SK-N-SH treated with all-trans-retinoic acid at 6 μM for 48 hours (cell line): ENCODE measurements at regions not wholly inside any gene's neighbourhood (a gene's known extent, or its start where the extent isn't known, plus 50 kb on each side); places are given as distances from the start of the nearest gene placed in this dataset.

Experiments used
- ATAC-seq: fragments of 200-7000 bp; cut with Tn5 transposase; 3 replicates; pipeline ENCODE4 v1.9.1; 2020; ENCODE audit warnings: mild to moderate bottlenecking, moderate library complexity
- BACH2 ChIP-seq: fragments of 250-450 bp; sonication (Bioruptor Pico); IDR thresholded peaks from 2 replicates; pipeline ENCODE4 v1.9.0; 2021; ENCODE audit warnings: mild to moderate bottlenecking, borderline replicate concordance
- GLIS3 ChIP-seq: fragments of 250-450 bp; sonication (Bioruptor Pico); IDR thresholded peaks from 2 replicates; pipeline ENCODE4 v1.5.0; 2020; ENCODE audit warnings: mild to moderate bottlenecking, moderate library complexity
- ISL1 ChIP-seq: fragments of 250-450 bp; sonication (Bioruptor Pico); IDR thresholded peaks from 2 replicates; pipeline ENCODE4 v2.1.2; 2022; ENCODE audit warnings: mild to moderate bottlenecking, moderate library complexity
- OSR1 ChIP-seq: fragments of 250-450 bp; sonication (Bioruptor Pico); IDR thresholded peaks from 2 replicates; pipeline ENCODE4 v1.8.0; 2022; ENCODE audit warnings: moderate library complexity, mild to moderate bottlenecking, inconsistent platforms
- PPARA ChIP-seq: fragments of 250-450 bp; sonication (Bioruptor Pico); IDR thresholded peaks from 2 replicates; pipeline ENCODE4 v1.5.0; 2020; ENCODE audit warnings: mild to moderate bottlenecking, borderline replicate concordance
- SNAI2 ChIP-seq: fragments of 250-450 bp; sonication (Bioruptor Pico); IDR thresholded peaks from 2 replicates; pipeline ENCODE4 v1.5.0; 2020; ENCODE audit warnings: mild to moderate bottlenecking, moderate library complexity
- ZC3H10 ChIP-seq: fragments of 250-450 bp; sonication (Bioruptor Pico); IDR thresholded peaks from 2 replicates; pipeline ENCODE4 v1.5.1; 2021; ENCODE audit warnings: mild to moderate bottlenecking, moderate library complexity
- ZFP3 ChIP-seq: fragments of 250-450 bp; sonication (Bioruptor Pico); IDR thresholded peaks from 2 replicates; pipeline ENCODE4 v1.5.0; 2020; ENCODE audit warnings: mild to moderate bottlenecking, moderate library complexity
- ZNF565 ChIP-seq: fragments of 450-650 bp; formaldehyde crosslinking; conservative IDR thresholded peaks from 2 replicates; pipeline ENCODE4 v1.5.0; 2020; ENCODE audit warnings: low read depth, mild to moderate bottlenecking, moderate library complexity
- TF ChIP-seq, protein P1 (sequence below): fragments of 250-450 bp; sonication (Bioruptor Pico); IDR thresholded peaks from 2 replicates; pipeline ENCODE4 v1.5.1; 2020; ENCODE audit warnings: low read depth, mild to moderate bottlenecking, moderate library complexity
- TF ChIP-seq, protein P2 (sequence below): fragments of 250-450 bp; sonication (Bioruptor Pico); IDR thresholded peaks from 2 replicates; pipeline ENCODE4 v1.8.0; 2020; ENCODE audit warnings: mild to moderate bottlenecking, moderate library complexity, borderline replicate concordance
- TF ChIP-seq, protein P3 (sequence below): fragments of 250-450 bp; sonication (Bioruptor Pico); IDR thresholded peaks from 2 replicates; pipeline ENCODE4 v1.8.0; 2021; ENCODE audit warnings: low read depth, mild to moderate bottlenecking, moderate library complexity, borderline replicate concordance
- TF ChIP-seq, protein P4 (sequence below): fragments of 250-450 bp; sonication (Bioruptor Pico); IDR thresholded peaks from 2 replicates; pipeline ENCODE4 v1.5.0; 2020; ENCODE audit warnings: mild to moderate bottlenecking, moderate library complexity

DNA sequence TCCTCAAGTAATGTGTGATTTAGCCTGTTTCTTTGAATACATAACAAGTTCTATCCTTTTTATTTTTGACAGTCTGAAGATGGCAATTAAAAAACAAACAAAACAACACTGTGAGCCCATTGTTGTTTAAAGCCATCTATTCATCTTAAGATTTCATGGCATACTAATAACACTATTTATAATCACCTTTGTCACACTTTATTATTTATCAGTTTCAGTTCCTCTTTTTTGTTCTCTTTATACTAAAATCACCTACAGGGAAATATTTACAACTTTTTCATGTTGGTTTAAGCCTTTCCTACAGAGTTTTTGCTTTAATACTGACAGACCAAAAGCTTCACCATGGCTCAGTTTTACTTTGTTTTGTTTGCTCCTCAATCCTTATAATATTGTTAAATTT, 247.4 kb upstream of the CTSO start (continued):
- TF ChIP-seq, protein P1, sequence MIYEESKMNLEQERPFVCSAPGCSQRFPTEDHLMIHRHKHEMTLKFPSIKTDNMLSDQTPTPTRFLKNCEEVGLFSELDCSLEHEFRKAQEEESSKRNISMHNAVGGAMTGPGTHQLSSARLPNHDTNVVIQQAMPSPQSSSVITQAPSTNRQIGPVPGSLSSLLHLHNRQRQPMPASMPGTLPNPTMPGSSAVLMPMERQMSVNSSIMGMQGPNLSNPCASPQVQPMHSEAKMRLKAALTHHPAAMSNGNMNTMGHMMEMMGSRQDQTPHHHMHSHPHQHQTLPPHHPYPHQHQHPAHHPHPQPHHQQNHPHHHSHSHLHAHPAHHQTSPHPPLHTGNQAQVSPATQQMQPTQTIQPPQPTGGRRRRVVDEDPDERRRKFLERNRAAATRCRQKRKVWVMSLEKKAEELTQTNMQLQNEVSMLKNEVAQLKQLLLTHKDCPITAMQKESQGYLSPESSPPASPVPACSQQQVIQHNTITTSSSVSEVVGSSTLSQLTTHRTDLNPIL, result no peak
- TF ChIP-seq, protein P2, sequence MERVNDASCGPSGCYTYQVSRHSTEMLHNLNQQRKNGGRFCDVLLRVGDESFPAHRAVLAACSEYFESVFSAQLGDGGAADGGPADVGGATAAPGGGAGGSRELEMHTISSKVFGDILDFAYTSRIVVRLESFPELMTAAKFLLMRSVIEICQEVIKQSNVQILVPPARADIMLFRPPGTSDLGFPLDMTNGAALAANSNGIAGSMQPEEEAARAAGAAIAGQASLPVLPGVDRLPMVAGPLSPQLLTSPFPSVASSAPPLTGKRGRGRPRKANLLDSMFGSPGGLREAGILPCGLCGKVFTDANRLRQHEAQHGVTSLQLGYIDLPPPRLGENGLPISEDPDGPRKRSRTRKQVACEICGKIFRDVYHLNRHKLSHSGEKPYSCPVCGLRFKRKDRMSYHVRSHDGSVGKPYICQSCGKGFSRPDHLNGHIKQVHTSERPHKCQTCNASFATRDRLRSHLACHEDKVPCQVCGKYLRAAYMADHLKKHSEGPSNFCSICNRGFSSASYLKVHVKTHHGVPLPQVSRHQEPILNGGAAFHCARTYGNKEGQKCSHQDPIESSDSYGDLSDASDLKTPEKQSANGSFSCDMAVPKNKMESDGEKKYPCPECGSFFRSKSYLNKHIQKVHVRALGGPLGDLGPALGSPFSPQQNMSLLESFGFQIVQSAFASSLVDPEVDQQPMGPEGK, result no peak
- no peak for TF ChIP-seq ZFP3 (CRISPR knock-in tag)
- TF ChIP-seq, protein P3, sequence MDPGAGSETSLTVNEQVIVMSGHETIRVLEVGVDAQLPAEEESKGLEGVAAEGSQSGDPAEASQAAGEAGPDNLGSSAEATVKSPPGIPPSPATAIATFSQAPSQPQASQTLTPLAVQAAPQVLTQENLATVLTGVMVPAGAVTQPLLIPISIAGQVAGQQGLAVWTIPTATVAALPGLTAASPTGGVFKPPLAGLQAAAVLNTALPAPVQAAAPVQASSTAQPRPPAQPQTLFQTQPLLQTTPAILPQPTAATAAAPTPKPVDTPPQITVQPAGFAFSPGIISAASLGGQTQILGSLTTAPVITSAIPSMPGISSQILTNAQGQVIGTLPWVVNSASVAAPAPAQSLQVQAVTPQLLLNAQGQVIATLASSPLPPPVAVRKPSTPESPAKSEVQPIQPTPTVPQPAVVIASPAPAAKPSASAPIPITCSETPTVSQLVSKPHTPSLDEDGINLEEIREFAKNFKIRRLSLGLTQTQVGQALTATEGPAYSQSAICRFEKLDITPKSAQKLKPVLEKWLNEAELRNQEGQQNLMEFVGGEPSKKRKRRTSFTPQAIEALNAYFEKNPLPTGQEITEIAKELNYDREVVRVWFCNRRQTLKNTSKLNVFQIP (CRISPR knock-in tag), result no peak
- TF ChIP-seq, all 23 proteins: peak for 0

DNA sequence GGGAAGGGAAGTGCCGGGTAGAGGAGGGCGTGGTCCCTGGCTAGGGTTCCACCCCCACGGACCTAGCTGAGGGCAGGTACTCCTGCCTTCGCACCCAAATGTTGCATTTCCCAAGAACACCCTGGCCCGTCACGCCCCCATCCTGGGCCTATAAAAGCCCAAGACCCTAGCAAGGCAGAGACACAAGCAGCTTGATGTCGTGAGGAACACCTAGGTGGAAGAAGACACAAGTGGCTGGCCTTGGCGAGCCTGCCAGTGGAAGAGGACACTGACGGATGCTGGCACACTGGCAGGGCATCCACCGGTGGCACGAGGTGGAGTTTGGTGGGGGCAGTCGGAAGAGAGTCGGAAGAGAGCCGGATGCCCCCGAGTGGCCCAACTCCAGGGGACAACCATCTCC, 244.8 kb upstream of the CTSO start:
- no peak for ATAC-seq
- TF ChIP-seq, protein P1, result no peak
- TF ChIP-seq, protein P2, result no peak
- no peak for TF ChIP-seq GLIS3 (CRISPR knock-in tag)
- no peak for TF ChIP-seq ZNF565
- no peak for TF ChIP-seq PPARA (CRISPR knock-in tag)
- no peak for TF ChIP-seq BACH2 (CRISPR knock-in tag)
- TF ChIP-seq, protein P4, sequence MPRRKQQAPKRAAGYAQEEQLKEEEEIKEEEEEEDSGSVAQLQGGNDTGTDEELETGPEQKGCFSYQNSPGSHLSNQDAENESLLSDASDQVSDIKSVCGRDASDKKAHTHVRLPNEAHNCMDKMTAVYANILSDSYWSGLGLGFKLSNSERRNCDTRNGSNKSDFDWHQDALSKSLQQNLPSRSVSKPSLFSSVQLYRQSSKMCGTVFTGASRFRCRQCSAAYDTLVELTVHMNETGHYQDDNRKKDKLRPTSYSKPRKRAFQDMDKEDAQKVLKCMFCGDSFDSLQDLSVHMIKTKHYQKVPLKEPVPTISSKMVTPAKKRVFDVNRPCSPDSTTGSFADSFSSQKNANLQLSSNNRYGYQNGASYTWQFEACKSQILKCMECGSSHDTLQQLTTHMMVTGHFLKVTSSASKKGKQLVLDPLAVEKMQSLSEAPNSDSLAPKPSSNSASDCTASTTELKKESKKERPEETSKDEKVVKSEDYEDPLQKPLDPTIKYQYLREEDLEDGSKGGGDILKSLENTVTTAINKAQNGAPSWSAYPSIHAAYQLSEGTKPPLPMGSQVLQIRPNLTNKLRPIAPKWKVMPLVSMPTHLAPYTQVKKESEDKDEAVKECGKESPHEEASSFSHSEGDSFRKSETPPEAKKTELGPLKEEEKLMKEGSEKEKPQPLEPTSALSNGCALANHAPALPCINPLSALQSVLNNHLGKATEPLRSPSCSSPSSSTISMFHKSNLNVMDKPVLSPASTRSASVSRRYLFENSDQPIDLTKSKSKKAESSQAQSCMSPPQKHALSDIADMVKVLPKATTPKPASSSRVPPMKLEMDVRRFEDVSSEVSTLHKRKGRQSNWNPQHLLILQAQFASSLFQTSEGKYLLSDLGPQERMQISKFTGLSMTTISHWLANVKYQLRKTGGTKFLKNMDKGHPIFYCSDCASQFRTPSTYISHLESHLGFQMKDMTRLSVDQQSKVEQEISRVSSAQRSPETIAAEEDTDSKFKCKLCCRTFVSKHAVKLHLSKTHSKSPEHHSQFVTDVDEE, result no peak
- TF ChIP-seq, all 23 proteins: peak for 0

DNA sequence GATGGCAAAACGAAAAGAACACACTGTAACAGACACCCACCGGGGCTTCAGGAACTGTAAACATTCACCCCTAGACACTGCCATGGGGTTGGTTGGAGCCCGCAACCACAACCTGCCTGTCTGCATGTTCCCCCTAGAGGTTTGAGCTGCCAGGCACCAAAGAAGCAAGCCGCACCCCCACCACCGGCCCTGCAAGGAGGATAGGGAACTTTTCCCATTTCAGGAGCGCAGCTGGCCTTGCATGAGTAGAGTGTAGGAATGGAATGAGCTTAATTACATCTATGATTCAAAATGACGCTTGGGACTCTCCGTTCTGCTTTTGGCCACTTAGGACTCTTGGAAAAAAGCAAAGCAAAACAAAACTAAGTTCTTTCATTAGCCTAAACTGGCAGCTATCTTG, 243.6 kb upstream of the CTSO start:
- TF ChIP-seq SNAI2, result no peak
- no peak for TF ChIP-seq ZFP3 (CRISPR knock-in tag)
- TF ChIP-seq GLIS3 (CRISPR knock-in tag), result no peak
- TF ChIP-seq, protein P2, result no peak
- TF ChIP-seq, protein P3 (CRISPR knock-in tag), result no peak
- TF ChIP-seq ZNF565, result no peak
- no peak for TF ChIP-seq ZC3H10 (CRISPR knock-in tag)
- TF ChIP-seq OSR1 (CRISPR knock-in tag), result no peak
- no peak for TF ChIP-seq ISL1
- no peak for ATAC-seq
